NCI-H345 (cell line): ENCODE measurements at regions not wholly inside any gene's neighbourhood (a gene's known extent, or its start where the extent isn't known, plus 50 kb on each side); places are given as distances from the start of the nearest gene placed in this dataset.

Experiments used
- DNase-seq: peaks from one replicate; lab custom pipeline; 2025; lab: John Stamatoyannopoulos, UW

DNA sequence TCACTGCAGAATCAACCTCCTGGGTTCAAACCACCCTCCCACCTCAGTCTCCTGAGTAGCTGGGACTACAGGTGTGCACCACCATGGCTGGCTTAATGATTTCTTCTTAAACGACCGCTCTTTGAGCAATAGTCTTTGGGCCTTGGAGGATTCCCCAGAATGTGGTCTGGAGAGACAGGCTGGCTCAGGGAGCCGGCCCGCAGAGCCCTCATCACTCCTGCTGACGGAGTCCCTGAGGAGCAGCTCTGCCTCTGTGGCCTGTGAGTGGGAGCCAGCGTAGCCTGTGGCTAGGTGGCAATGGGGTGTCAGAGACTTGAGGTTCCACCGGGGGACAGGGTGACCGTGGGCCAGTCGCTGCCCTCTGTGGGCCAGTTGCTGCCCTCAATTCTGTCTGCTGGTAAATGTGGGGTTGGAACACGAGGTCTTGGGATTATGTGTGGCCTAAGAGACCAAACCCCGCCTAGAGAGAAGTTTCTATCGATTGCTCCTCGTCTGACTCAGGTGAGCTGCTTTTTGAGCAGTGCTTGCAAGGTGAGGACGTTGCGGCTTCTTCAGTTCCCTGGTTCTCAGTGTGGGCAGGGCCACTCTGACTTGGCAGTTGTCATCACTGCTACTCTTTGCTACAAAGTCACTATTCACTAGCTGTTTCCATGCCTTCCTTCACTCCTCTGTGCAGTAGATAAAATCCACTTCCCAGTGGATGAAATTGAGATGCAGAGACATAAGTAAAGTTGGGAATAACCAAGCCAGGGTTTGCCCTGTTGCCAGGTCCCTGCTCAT, 124.8 kb upstream of the NECTIN1 start:
- DNase-seq, result no peak

DNA sequence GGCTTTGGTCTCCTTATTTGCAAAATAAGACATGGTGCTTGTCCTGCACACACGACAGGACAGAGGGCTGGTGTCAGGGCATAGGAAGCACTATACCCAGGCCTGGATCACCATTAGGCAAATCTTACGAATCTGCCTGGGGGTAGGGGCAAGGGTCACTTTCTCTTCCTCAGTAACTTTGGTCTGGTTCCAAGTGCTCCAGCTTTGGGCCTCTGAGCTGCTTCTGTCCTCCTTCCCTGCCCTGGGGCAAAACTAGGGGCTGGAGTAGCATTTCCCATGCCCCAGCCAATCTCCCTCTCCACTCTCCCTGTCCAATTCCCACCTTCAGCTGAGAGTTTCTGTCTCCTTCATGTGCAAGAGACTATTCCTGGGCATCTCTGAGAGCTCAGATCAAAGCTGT, 123.7 kb upstream of the NECTIN1 start:
- no peak for DNase-seq

DNA sequence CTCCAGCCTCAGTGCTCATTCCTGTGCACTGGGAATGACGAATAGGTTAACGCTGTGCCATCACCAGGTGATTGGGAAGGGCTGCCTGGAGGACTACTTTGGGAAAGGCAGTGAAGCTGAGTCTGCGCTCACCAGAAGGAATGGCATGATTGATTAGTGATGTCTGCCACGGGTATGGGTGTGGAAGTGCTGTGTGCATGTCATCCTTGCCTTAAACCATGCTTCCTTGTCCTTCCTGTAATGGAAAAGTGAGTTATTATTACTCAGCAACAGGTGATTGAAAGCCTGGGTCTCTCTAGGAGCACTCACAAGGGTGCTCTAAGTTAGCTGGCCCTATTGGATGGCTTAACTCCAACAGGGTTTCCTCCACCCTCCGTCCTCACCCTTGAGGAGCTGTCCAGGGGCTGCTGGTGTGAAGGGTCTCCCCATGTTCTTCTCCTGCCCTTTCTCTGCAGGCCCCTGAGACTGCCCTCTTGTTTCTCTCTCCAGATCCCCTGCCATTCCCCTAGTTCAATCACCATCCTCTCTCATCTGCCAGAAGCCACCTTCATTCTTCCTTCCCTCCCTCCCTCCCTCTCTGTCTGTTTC, 121.9 kb upstream of the NECTIN1 start:
- DNase-seq, result no peak

DNA sequence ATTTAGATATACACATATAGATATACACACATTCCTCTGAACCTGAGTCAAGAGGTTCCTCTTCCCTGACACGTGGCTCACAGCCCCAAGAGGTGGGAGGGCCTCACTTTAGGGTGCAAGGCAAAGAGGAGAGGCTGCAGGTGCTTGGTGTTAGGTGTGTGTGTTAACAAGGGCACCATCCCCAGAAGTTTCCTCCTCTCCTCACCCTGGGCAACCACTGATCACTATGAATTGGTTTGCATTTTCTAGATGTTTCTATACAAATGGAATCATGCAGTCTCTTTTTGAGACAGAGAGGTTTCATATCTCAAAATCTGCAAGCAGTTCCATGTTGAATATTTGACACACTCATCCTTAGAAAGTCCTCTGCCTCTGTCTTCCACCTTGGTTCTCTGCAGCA, 120.9 kb upstream of the NECTIN1 start:
- no peak for DNase-seq

DNA sequence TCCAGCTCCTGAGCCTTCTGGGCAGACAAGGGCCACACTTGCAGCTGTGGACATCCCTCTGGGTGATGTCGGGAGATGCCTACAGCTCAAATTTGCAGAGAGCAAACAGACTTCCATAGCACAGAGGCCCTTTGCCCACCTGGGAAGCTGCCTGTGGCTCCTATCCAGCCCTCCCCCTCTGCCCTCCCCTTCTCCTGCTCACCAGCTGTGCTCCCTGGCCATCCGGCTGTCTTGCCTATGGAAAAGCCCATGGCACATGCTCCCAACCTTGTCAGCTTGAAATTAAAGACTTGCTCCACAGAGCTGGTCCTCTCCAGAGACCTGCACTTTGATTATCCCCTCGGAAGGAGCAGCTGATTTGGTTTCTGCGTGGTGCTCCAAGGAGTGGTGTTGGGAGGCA, 118.9 kb upstream of the NECTIN1 start:
- DNase-seq, result no peak

DNA sequence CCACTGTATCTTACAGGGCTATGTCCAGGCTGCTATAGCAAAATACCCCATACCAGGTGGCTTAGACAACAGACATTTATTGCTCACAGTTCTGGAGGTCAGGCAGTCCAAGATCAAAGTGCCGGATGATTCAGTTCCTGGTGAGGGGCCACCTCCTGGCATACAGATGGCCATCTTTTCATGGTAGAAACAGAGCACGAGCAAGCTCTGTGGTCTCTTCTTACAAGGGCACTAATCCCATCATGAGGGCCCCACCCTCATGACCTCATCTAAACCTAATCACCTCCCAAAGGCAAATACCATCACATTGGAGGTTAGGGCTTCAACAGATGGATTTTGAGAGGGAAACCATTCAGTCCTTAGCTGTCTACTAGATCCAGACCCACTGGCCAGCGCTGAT, 117.4 kb upstream of the NECTIN1 start:
- DNase-seq, result no peak

DNA sequence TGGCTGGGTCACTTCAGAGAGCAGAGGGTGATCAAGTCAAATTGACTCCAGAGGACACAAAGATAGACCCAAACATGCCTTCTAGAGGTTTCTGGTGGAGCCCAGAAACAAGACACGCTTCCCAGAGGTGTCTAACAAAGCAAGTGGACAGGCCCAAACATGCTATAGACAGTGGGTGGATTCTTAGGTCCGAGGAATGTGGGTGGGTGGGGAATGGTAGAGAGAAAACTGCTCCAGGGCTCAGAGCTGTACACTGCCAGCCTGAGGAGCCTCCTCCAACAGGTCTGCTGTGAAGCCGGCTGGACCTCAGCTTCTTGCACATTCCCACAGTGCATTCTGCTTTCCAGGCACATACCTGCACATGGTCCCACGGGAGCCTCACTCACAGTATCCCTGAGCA, 116.8 kb upstream of the NECTIN1 start:
- no peak for DNase-seq

DNA sequence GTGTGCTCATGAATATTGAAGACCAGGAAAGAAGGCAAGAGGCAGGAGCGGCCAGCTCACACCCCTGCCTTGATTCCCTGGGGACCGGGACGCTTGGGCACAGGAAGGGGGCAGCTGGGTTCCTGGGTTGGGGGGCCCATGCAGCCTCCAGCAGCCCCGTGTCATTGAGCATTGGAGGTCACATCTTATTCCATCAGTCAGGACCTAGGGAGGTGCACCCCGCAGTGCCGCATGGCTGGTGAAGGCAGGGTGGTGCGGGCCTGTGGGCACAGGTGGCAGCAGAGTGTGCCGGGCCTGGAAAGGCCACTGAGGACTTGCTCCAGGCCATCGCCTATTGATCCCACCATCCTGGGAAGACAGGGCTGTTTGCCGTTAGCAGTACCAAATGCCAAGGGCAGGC, 116.3 kb upstream of the NECTIN1 start:
- no peak for DNase-seq

DNA sequence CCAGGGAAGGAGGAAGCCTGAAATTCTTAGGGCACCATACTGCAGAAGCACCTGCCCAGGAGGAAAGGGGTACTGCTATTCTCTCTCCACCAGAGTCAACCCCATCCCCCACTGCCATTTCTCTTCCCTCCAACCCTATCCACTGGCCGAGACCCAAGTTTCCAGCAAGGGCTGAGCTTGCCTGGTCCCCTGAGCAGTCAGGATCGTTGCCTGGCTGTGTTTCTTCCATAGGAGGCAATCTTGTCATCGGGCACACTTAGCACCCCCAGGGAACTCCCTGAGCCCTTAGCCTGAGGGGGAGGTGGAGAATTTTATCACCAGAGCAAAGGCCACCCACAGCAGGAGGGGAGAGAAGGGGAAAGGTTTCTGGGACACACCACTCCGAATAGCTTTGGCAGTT, 115.8 kb upstream of the NECTIN1 start:
- DNase-seq, result no peak

DNA sequence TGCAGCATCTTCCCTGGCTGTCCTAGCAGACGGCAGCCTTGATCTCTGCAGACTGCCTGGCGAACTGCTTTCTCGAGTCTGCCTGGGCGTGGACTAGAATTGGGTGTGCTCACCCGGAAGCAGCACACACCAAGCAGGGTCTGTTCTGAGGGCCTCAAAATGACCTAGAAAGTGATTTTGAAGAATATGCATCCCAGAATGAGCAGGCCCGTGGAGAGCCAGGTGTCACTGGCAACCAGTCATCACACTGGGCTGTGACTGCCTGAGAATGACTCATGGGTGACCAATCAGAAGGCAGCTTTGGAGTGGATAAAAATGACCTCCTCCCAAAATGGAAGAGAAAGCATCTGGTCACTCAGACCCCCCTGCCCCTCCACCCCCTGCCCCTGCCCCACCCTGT, 114.9 kb upstream of the NECTIN1 start:
- DNase-seq, result no peak

DNA sequence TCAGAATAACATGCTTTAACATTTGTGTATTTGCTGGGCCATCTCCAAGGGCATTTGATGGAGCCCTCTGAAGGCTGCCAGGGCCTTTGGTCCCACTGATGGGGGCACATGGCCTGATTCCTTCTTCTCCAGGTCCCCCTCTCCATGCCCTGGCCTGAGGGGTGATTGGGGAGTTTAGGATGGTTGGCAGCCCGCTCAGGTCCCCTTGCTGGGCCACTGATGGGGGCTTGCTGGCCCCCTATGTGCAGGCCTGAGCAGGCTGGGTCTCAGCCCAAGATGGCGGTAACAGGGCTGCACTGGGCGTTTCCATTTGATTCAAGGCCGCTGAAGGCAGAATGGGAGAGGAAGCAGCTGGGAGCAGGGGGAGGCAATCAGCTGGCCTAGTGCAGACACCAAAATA, 113.7 kb upstream of the NECTIN1 start:
- no peak for DNase-seq

DNA sequence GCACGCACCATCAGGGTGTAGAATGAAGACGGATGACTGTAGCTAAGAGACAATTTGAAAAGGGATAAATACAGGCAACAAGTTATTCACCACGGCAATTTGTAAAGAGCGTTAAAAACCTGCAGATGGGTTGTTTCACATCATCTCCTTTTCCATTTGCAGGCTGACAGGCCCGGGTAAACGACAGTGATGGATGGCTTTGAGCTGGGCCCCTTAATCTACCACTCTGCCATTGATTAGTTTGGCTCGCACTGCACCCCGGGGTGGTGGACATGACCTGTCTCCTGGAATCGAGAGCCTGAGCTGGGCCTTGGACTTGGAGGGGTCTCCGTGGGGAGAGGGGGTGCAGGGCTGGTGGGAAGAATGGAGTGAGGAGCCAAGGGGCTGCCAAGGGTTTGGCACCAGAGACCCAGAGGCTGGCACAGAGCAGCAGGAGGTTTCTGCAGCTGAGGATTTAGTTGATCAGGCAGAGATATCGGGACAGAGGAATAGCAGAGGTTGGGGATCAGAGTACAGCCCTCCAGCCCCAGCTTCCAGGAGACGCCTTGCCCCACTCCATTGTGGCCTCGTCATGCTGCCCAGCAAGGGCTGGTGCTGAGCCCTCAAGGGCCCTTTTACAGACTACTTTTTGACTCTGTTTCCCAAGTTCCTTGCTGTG, 110.6 kb upstream of the NECTIN1 start:
- DNase-seq, result no peak

DNA sequence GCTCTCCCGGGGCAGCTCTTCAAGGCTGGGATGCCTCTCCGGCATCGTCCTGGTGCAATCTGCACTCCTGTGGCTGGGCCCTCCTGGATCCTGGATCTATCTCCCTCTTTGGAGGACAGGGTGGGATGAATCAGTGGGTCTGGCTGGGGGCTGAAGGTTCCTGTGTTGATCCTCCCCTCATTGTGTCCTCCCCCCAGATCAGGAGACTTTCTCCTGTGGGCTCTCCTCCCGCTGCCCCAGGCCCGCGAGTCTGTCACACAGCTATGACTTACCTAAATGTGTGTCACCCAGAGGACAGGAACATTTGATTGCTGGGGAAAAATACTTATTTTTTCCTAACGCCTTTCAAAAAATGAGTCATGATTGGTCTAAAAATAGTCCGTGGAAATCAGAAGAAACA, 106.8 kb upstream of the NECTIN1 start:
- no peak for DNase-seq

DNA sequence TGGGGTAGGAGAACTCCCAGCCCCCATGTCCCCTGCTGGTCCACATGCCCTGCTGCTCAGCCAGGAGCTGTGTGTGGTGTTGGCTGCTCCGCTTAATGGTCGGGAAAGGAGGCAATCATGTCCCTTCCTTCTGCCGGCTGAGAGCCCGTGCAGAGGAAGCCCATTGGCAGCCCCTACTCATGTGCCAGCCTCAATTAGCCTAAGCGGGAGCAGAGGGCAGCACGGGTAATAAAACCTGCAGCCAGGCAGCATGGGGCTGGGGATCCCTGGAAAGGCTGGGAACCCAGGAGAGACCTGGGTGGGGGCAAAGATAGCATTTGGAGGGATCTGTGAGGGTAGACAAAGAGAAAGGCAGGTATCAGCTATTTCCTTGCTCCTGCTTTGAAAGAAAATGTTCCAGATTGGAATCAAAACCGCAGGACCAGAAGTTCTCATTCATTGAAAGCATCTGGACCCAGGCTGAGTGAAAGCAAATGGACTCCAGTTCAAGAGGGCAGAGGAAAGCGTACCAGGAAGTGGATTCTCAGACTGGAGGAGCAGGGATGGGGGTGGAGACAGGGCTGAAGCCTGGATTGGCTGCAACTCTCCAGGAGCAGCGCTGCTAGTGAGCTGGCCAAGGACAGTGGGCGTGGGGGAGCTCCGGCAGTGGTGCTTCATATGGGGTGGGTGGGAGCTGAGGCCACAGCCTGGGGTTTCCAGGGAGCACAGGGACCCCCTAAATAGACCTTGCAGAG, 103.4 kb upstream of the NECTIN1 start:
- no peak for DNase-seq

DNA sequence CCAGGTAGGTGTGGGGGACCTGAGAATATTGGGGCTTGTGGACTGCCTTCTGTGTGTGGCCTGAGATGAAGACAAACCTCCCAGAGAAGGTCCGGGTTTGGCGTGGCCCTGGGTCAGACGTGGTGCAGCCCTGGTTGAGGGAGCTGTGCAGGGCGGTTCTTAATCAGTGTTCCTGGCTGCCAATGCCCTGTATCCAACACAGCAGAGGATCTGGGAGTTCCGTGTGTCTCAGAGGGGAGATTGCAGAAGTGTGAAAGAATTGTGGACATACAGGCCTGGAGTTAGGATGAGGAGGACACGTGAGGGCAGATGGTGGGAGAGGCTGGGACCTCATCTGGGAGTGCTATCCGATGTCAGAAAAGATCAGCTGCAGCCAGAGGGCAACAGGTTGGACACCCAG, 102.0 kb upstream of the NECTIN1 start:
- DNase-seq, result no peak

DNA sequence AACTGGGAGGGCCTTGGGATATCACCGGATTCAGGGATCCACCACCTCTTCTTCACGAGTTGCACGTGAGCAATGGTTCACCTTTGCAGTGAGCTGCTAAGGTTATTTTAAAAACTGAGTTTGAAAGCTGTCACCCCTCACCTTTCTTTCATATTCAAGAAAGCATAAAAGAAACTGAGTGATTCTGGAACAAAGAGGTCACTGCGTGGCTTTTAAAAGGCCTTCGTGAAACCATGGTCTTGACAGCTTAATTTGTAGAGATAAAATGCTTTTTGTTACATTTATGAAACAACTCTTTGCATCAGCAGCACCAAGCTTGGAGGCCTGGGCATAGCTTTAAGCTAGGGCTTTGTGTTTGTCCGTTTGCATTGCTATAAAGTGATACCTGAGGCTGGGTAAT, 101.4 kb upstream of the NECTIN1 start:
- DNase-seq, result no peak

DNA sequence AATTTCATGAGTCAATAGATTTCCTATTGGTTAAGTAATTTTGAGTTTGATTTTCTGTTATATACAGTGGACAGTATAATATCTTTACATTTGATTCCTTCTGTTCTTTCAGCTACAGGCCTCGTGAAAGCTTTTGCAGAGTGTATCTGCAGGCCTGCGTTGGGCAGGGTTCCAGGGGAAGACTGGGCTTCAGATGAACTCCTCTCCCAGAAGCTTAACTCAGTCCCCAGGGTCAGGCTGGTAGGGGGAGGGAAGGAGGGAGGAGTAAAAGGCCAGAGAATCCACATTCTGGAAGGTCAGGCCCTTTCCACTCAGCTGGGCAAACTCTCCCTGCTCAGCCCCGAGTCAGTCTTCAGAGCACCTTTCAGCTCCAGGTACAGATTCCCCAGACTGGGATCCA, 100.4 kb upstream of the NECTIN1 start:
- no peak for DNase-seq

DNA sequence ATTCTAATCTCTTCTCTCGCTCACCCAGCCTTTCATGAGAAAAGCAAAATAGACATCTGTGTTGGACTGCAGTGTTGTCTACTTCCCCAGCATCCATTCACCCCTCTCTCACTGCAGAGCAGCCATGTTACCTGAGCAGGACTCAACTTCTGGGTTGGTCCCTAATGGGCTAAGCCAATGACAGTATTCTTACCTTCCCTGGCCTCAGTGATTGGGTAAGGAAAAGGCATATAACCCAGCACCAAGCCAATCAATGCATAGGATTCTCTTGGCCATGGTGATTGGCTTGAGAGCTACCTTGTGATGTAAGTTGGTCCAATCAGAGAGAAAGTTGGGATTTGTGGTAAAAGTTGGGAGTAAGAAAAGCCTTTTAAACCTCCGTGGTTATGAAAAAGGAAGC, 99.8 kb upstream of the NECTIN1 start:
- DNase-seq, result no peak

DNA sequence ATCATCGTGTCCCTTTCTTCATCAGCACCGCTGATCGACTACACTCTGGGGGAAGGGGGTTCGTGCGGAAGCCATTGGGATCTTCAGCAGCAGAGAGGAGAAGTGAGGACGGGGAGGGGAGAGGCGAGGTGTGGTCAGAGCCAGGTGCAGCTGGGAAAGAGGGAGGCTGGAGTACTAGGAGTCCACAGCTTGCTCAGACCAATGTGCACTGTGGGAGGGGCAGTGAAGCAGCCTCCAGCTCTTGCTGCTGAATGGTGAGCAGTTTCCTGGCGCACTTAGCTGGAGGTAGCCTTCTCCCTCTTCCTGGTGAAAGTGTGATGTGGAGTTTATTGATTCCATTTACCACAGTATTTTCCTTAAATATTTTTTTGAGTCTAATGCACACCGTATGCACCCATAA, 99.0 kb upstream of the NECTIN1 start:
- DNase-seq, result no peak

DNA sequence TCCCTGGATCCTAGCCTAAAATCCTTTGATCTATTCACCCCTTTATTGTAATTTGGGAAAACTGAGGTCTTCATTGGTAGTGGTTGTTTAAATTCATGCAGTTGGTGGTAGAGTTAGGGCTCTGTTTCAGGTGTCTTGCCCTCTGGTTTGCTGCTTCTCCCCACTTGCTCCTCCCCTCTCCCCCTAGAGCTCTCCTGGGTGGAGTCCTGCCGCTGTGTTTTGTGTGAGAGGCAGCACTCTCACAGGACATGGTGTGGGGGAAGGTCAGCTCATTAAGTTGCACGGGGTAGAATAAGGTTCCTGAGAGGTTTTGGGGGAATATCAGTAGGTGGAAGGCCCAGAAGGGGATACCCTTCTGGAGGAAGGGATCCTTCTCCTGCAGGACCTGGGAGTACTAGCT, 98.1 kb upstream of the NECTIN1 start:
- no peak for DNase-seq

DNA sequence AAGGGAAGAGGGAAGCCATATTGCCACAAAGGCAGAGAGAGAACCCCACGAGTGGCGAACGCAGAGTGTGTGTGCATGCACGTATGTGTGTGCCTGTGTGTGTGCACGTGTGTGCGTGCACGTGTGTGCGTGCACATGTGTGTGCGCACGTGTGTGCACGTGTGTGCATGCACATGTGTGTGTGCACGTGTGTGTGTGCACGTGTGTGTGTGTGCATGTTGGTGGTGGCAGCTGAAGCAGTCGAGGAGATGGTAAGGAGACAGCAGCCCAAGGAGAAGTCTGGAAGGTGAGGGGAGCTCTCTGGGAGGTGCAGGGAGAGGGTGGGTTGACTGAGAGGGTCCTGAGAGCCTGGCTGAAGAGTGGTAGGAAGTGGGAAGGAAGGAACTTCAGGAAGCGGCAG, 94.1 kb upstream of the NECTIN1 start:
- DNase-seq, result no peak

DNA sequence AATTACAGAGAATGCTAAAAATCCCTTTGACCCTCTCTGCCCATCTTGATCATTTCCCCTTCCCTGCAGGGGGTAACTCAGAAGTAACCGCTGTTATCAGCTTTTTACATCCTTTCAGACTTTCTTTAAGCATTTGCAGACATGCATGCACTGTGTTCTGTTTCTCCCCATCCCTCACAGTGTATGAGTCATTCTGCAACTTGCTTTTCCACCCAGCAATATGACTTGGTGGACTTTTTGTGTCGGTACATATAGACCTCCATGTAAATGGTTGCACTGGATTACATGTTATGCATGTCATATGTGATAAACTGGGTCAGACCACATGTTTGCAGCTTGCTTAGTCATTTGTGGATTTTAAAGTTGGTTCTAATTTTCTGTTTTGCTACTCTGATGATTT, 87.7 kb upstream of the NECTIN1 start:
- no peak for DNase-seq

DNA sequence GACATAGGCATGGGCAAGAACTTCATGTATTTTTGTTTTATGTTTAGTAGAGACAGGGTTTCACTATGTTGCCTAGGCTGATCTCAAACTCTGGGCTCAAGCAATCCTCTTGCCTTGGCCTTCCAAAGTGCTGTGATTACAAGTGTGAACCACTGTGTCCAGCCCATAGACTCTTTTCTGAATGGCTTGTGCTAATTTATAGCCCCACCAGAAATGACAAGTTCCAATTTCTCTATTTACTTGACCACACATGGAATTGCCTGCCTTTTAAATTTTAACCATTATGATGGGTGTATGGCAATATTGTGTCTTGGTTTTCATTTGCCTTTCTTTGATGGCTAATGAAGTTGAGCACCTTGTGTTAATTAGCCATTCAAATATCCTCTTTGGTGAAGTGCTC, 85.8 kb upstream of the NECTIN1 start:
- DNase-seq, result no peak
